MM.1S (cell line): ENCODE measurements at regions not wholly inside any gene's neighbourhood (a gene's known extent, or its start where the extent isn't known, plus 50 kb on each side); places are given as distances from the start of the nearest gene placed in this dataset.
A peak's percentile ranks its signal among the peaks of the same experiment; 100 is the strongest.

ENCODE experiments used
- DNase-seq: peaks from one replicate; pipeline ENCODE4 v3.0.0-alpha.2; 2015
- H2AFZ ChIP-seq: fragments of 300-600 bp; sonication (generic); 2 replicates; pipeline ENCODE4 v1.6.0; 2016; ENCODE audit warnings: antibody characterized with exemption, low read length
- H3F3A ChIP-seq: fragments of 300-600 bp; sonication (generic); 2 replicates; pipeline ENCODE4 v1.6.1; 2016; ENCODE audit warnings: mild to moderate bottlenecking, antibody characterized with exemption, low read length, moderate library complexity, mixed read lengths; ENCODE audit not compliant: insufficient read depth
- H3K27ac ChIP-seq: fragments of 300-600 bp; sonication (generic); 2 replicates; pipeline ENCODE4 v1.5.1; 2016; ENCODE audit warnings: mild to moderate bottlenecking, low read length
- H3K27me3 ChIP-seq: fragments of 300-600 bp; sonication (generic); replicated peaks from 2 replicates; pipeline ENCODE4 v1.6.0; 2016; ENCODE audit warnings: low read length; ENCODE audit not compliant: insufficient read depth
- H3K36me3 ChIP-seq: fragments of 300-600 bp; sonication (generic); replicated peaks from 2 replicates; pipeline ENCODE4 v1.6.1; 2016; ENCODE audit warnings: mild to moderate bottlenecking, low read length, mixed read lengths; ENCODE audit not compliant: insufficient read depth
- H3K4me1 ChIP-seq: fragments of 300-600 bp; sonication (generic); 2 replicates; pipeline ENCODE4 v1.6.1; 2016; ENCODE audit warnings: low read length, mixed read lengths
- H3K4me2 ChIP-seq: fragments of 300-600 bp; sonication (generic); 2 replicates; pipeline ENCODE4 v1.6.0; 2016; ENCODE audit warnings: low read depth, low read length
- H3K4me3 ChIP-seq: fragments of 300-600 bp; sonication (generic); 2 replicates; pipeline ENCODE4 v1.5.1; 2016; ENCODE audit warnings: low read length, mixed read lengths
- H3K79me2 ChIP-seq: fragments of 300-600 bp; sonication (generic); 2 replicates; pipeline ENCODE4 v1.6.1; 2016; ENCODE audit warnings: mixed run types, low read length, mixed read lengths
- H3K9ac ChIP-seq: fragments of 300-600 bp; sonication (generic); 2 replicates; pipeline ENCODE4 v1.6.1; 2016; ENCODE audit warnings: low read length, mixed read lengths
- H3K9me2 ChIP-seq: fragments of 300-600 bp; sonication (generic); replicated peaks from 2 replicates; pipeline ENCODE4 v1.6.1; 2016; ENCODE audit warnings: mild to moderate bottlenecking, low read length, mixed read lengths; ENCODE audit not compliant: insufficient read depth
- H3K9me3 ChIP-seq: fragments of 300-600 bp; sonication (generic); replicated peaks from 2 replicates; pipeline ENCODE4 v1.6.1; 2016; ENCODE audit warnings: mild to moderate bottlenecking, low read length, mixed read lengths; ENCODE audit not compliant: insufficient read depth
- H4K20me1 ChIP-seq: fragments of 300-600 bp; sonication (generic); 2 replicates; pipeline ENCODE4 v1.6.1; 2016; ENCODE audit warnings: mild to moderate bottlenecking, low read length, moderate library complexity, mixed read lengths; ENCODE audit not compliant: insufficient read depth
- EZH2 ChIP-seq: fragments of 300-600 bp; sonication (generic); optimal IDR thresholded peaks from 2 replicates; pipeline ENCODE3; 2017; ENCODE audit warnings: low read depth, mild to moderate bottlenecking, antibody characterized with exemption, low read length, mixed read lengths
- EZH2phosphoT487 ChIP-seq: fragments of 300-600 bp; sonication (generic); IDR thresholded peaks from 2 replicates; pipeline ENCODE4 v1.6.1; 2018; ENCODE audit warnings: antibody characterized with exemption, low read length
- TF ChIP-seq, protein P1 (sequence below): fragments of 300-600 bp; sonication (generic); IDR thresholded peaks from 2 replicates; pipeline ENCODE4 v1.5.1; 2016; ENCODE audit warnings: antibody characterized with exemption, low read length, mixed read lengths

GRCh38 chr13:90518417-90518816 lies 829.1 kb upstream of the MIR17HG start:
- Histone ChIP-seq H3K4me1 (peaks cover 23% of the 10 kb centered on the region), H3K9me2 (no peaks in the 10 kb centered on the region), H3K36me3 (no peaks in the 10 kb centered on the region), H3F3A (no peaks in the 10 kb centered on the region), H3K79me2 (no peaks in the 10 kb centered on the region), H3K4me3 (no peak overlapping the region), H3K9me3 (no peaks in the 10 kb centered on the region), H2AFZ (no peak overlapping the region), H3K27ac (peak overlapping the region; percentile 47; the same call in 1 of the 2 replicates), H3K27me3 (no peaks in the 10 kb centered on the region), H3K9ac (no peak overlapping the region), H3K4me2 (no peak overlapping the region), H4K20me1 (no peaks in the 10 kb centered on the region)
- TF ChIP-seq, protein P1, sequence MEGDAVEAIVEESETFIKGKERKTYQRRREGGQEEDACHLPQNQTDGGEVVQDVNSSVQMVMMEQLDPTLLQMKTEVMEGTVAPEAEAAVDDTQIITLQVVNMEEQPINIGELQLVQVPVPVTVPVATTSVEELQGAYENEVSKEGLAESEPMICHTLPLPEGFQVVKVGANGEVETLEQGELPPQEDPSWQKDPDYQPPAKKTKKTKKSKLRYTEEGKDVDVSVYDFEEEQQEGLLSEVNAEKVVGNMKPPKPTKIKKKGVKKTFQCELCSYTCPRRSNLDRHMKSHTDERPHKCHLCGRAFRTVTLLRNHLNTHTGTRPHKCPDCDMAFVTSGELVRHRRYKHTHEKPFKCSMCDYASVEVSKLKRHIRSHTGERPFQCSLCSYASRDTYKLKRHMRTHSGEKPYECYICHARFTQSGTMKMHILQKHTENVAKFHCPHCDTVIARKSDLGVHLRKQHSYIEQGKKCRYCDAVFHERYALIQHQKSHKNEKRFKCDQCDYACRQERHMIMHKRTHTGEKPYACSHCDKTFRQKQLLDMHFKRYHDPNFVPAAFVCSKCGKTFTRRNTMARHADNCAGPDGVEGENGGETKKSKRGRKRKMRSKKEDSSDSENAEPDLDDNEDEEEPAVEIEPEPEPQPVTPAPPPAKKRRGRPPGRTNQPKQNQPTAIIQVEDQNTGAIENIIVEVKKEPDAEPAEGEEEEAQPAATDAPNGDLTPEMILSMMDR, result no peak
- TF ChIP-seq EZH2 (no peak), EZH2phosphoT487 (no peak)
- peak; percentile 45 for DNase-seq

DNA sequence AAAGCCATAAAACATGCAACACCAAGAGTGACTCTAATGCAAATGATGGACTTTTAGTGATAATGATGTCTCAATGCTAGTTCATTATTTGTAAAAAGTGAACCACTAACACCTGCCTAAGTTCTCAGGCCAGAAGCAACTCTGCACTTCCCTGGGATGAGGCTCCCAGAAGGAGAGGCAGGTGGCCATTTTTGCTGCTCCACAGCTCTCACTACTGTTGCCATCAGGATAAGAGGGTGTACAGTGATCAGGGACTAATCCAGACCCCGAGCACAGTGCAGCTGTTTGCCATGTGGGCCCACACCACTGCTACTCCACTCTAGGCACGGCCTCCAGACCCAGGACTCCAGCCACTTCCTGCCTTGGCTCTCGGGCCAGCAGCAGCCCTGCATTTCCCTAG lies 828.3 kb upstream of the MIR17HG start:
- Histone ChIP-seq H3K4me3 (no peak overlapping the region), H3F3A (no peaks in the 10 kb centered on the region), H3K36me3 (no peaks in the 10 kb centered on the region), H3K27ac (peak overlapping the region; percentile 47; the same call in 1 of the 2 replicates), H3K4me1 (peaks cover 23% of the 10 kb centered on the region), H2AFZ (no peak overlapping the region), H3K27me3 (no peaks in the 10 kb centered on the region), H3K9me3 (no peaks in the 10 kb centered on the region), H3K9me2 (no peaks in the 10 kb centered on the region), H3K9ac (no peak overlapping the region), H3K79me2 (no peaks in the 10 kb centered on the region), H4K20me1 (no peaks in the 10 kb centered on the region), H3K4me2 (no peak overlapping the region)
- TF ChIP-seq EZH2phosphoT487 (no peak), EZH2 (no peak)
- TF ChIP-seq, protein P1, result no peak
- no peak for DNase-seq

DNA sequence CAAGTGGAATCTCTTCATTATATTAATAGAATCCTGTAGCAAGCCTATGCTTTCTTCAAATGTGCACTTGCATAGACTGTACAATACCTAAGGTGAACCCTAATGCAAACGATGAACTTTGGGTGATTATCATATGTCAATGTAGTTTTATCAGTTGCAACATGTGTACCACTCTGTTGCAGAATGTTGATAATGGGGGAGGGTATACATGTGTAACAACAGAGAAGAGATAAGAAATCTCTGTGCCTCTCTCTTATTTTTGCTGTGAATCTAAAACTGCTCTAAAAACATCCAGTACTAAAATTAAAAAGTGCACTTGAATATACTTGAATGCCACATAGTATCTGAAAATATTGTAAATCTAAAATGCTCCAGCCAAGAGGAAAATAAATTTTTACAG lies 820.8 kb upstream of the MIR17HG start:
- Histone ChIP-seq H3K27ac (no peak overlapping the region), H3F3A (no peaks in the 10 kb centered on the region), H3K4me3 (no peak overlapping the region), H3K4me1 (no peaks in the 10 kb centered on the region), H3K9ac (no peak overlapping the region), H3K79me2 (no peaks in the 10 kb centered on the region), H4K20me1 (no peaks in the 10 kb centered on the region), H3K9me3 (no peaks in the 10 kb centered on the region), H3K27me3 (no peaks in the 10 kb centered on the region), H3K9me2 (no peaks in the 10 kb centered on the region), H3K4me2 (no peak overlapping the region), H3K36me3 (no peaks in the 10 kb centered on the region), H2AFZ (no peak overlapping the region)
- DNase-seq, result no peak
- TF ChIP-seq EZH2 (no peak), EZH2phosphoT487 (no peak)
- TF ChIP-seq, protein P1, result no peak
